ENCODE measurements at regions not wholly inside any gene's neighbourhood (a gene's known extent, or its start where the extent isn't known, plus 50 kb on each side); places are given as distances from the start of the nearest gene placed in this dataset.

DNA sequence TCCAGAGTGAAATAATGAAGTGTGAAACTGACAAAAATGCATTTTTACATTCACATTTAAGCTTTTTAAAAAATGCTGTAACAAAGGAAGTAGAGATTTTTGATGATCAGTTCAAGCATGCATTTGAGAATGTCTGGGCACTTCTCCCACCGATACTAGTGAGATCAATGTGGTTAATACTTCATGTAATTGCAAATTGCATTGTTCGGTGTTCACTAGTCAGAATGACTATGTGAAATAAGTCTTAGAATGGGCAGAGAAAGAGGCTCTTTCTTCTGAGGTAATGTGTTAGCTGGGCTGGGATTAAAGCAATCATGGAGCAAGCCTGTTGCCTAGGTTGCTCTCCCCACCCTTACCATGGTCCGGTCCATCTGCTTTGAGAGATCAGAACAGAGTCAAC is 587.0 kb upstream of the GRM7 start:
- Histone ChIP-seq H4K20me1 (replicated peaks; ENCODE audit: control insufficient read depth, insufficient read depth, low read length) (no peaks in the 10 kb centered on the region), H3K9me1 (ENCODE audit: control insufficient read depth, insufficient read depth, low read length) (no peaks in the 10 kb centered on the region), H3K27me3 (ENCODE audit: control insufficient read depth in 2 of 2, insufficient read depth in 2 of 2, low read length in 2 of 2) (no peaks in the 10 kb centered on the region), H3K4me2 (ENCODE audit: insufficient read depth, low read length) (no peak overlapping the region), H3K4me3 (no peak overlapping the region), H3K36me3 (ENCODE audit: control insufficient read depth, insufficient read depth, low read length) (no peaks in the 10 kb centered on the region), H3K9me3 (replicated peaks; ENCODE audit: control insufficient read depth, insufficient read depth, low read depth, low read length) (no peaks in the 10 kb centered on the region; the same call in 1 of the 2 replicates), H2AFZ (ENCODE audit: low read depth, low read length) (no peak overlapping the region), H3K4me1 (replicated peaks in 1 of 2; ENCODE audit: control insufficient read depth in 2 of 2, insufficient read depth in 2 of 2, low read length in 2 of 2) (no peaks in the 10 kb centered on the region), H3K79me2 (ENCODE audit: control insufficient read depth, insufficient read depth, low read length) (no peaks in the 10 kb centered on the region), H3K9ac (ENCODE audit: insufficient read depth in 1 of 2, low read depth in 2 of 2, low read length in 2 of 2) (no peak overlapping the region), H3K27ac (ENCODE audit: extremely low read depth, low read depth, low read length) (no peak overlapping the region)
- DNase-seq (ENCODE audit: extremely low read depth in 1 of 4, low spot score in 3 of 4) (no peak), ATAC-seq (no peak), FAIRE-seq (no peak)
- TF ChIP-seq HMBOX1 (IDR thresholded peaks at IDR 0.05) (no peak), STAT5B (CRISPR knock-in tag; IDR thresholded peaks at IDR 0.05) (no peak), EGR1 (conservative IDR thresholded peaks at IDR 0.05) (no peak), TEAD2 (tag; IDR thresholded peaks at IDR 0.05) (no peak), MBD2 (IDR thresholded peaks at IDR 0.05; ENCODE audit: borderline replicate concordance, low read depth) (no peak), BACH1 (tag; IDR thresholded peaks at IDR 0.05) (no peak), SMAD3 (CRISPR knock-in tag; conservative IDR thresholded peaks at IDR 0.05) (no peak), ZNF354B (CRISPR knock-in tag; IDR thresholded peaks at IDR 0.05) (no peak)
- TF ChIP-seq, protein P1, sequence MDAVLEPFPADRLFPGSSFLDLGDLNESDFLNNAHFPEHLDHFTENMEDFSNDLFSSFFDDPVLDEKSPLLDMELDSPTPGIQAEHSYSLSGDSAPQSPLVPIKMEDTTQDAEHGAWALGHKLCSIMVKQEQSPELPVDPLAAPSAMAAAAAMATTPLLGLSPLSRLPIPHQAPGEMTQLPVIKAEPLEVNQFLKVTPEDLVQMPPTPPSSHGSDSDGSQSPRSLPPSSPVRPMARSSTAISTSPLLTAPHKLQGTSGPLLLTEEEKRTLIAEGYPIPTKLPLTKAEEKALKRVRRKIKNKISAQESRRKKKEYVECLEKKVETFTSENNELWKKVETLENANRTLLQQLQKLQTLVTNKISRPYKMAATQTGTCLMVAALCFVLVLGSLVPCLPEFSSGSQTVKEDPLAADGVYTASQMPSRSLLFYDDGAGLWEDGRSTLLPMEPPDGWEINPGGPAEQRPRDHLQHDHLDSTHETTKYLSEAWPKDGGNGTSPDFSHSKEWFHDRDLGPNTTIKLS (IDR thresholded peaks at IDR 0.05; ENCODE audit: borderline replicate concordance, low read depth) = no peak
- TF ChIP-seq, protein P2, sequence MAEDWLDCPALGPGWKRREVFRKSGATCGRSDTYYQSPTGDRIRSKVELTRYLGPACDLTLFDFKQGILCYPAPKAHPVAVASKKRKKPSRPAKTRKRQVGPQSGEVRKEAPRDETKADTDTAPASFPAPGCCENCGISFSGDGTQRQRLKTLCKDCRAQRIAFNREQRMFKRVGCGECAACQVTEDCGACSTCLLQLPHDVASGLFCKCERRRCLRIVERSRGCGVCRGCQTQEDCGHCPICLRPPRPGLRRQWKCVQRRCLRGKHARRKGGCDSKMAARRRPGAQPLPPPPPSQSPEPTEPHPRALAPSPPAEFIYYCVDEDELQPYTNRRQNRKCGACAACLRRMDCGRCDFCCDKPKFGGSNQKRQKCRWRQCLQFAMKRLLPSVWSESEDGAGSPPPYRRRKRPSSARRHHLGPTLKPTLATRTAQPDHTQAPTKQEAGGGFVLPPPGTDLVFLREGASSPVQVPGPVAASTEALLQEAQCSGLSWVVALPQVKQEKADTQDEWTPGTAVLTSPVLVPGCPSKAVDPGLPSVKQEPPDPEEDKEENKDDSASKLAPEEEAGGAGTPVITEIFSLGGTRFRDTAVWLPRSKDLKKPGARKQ (CRISPR knock-in tag; IDR thresholded peaks at IDR 0.05) = no peak
- intact Hi-C loops (cut with micrococcal nuclease) = no loop called here
- in situ Hi-C loops (cut with MboI) = no loop called here
- 0% methylated on average over 3 of the region's 3 CpGs for WGBS (ENCODE audit: insufficient coverage, low coverage, missing lambda C conversion rate)
- ChIA-PET POLR2A (no interaction called here), CTCF (ENCODE audit: low intra/inter-chr PET ratio) (no interaction called here)
- no TSS peak for BruUV-seq (replicated peaks)
